IMR-90 (cell line): ENCODE measurements at regions not wholly inside any gene's neighbourhood (a gene's known extent, or its start where the extent isn't known, plus 50 kb on each side); places are given as distances from the start of the nearest gene placed in this dataset.

Source experiments
- ATAC-seq: fragments of 200-7000 bp; cut with Tn5 transposase; 2 replicates; pipeline ENCODE4 v1.9.1; 2020; ENCODE audit warnings: low read depth, mild to moderate bottlenecking, moderate library complexity
- BruUV-seq: library from RNA; stranded (reverse); fragments of 400-500 nt; replicated peaks from 2 replicates; lab custom pipeline; 2021; lab: Mats Ljungman, UMichigan
- CTCF ChIA-PET: fragments of 300-600 bp; formaldehyde crosslinking; extraction: SDS; loops from one replicate; lab custom pipeline; 2021; ENCODE audit warnings: antibody characterized with exemption; lab: Yijun Ruan, JAX
- POLR2A ChIA-PET: fragments of 300-600 bp; sonication (Branson Sonifier 250); formaldehyde crosslinking; loops from one replicate; lab custom pipeline; 2022; ENCODE audit warnings: antibody characterized with exemption; ENCODE audit not compliant: unreplicated experiment; lab: Charles Lee
- DNase-seq: peaks from one replicate; pipeline ENCODE4 v3.0.0; 2013
- H2AFZ ChIP-seq: replicated peaks from 2 replicates; pipeline ENCODE3; 2013; ENCODE audit warnings: low read length, mild to moderate bottlenecking; ENCODE audit not compliant: poor library complexity
- H2AK5ac ChIP-seq: 2 replicates; pipeline ENCODE4 v1.6.1; 2013; ENCODE audit warnings: low read depth, low read length, inconsistent platforms
- H2AK9ac ChIP-seq: replicated peaks from 2 replicates; pipeline ENCODE3; 2013; ENCODE audit warnings: mild to moderate bottlenecking, low read depth, low read length, moderate library complexity; ENCODE audit not compliant: poor library complexity
- H2BK120ac ChIP-seq: 2 replicates; pipeline ENCODE4 v1.6.1; 2013; ENCODE audit warnings: low read depth, low read length, inconsistent platforms
- H2BK15ac ChIP-seq: 3 replicates; pipeline ENCODE4 v1.6.1; 2013; ENCODE audit warnings: low read depth, low read length, inconsistent platforms
- H2BK20ac ChIP-seq: 2 replicates; pipeline ENCODE4 v1.6.1; 2013; ENCODE audit warnings: low read depth, mild to moderate bottlenecking, inconsistent platforms, low read length, moderate library complexity
- H2BK5ac ChIP-seq: 2 replicates; pipeline ENCODE4 v1.6.1; 2013; ENCODE audit warnings: mild to moderate bottlenecking, low read depth, low read length, inconsistent platforms; ENCODE audit not compliant: poor library complexity, severe bottlenecking
- H3K14ac ChIP-seq: replicated peaks from 2 replicates; pipeline ENCODE4 v1.6.1; 2013; ENCODE audit warnings: low read depth, low read length, inconsistent platforms
- H3K18ac ChIP-seq: 2 replicates; pipeline ENCODE4 v1.6.1; 2013; ENCODE audit warnings: low read depth, low read length, control low read depth
- H3K23ac ChIP-seq: 2 replicates; pipeline ENCODE4 v1.6.1; 2013; ENCODE audit warnings: low read depth, low read length, inconsistent platforms
- H3K27ac ChIP-seq: 2 replicates; pipeline ENCODE4 v1.5.1; 2013; ENCODE audit warnings: mild to moderate bottlenecking, control low read depth, low read length; ENCODE audit not compliant: insufficient read depth
- H3K27me3 ChIP-seq: 2 replicates; pipeline ENCODE4 v1.6.1; 2013; ENCODE audit warnings: low read length; ENCODE audit not compliant: control insufficient read depth, insufficient read depth
- H3K36me3 ChIP-seq: 2 replicates; pipeline ENCODE4 v1.6.1; 2013; ENCODE audit warnings: low read length, mixed read lengths; ENCODE audit not compliant: control insufficient read depth, insufficient read depth
- H3K4ac ChIP-seq: 2 replicates; pipeline ENCODE4 v1.6.1; 2013; ENCODE audit warnings: low read depth, low read length, inconsistent platforms
- H3K4me1 ChIP-seq: 2 replicates; pipeline ENCODE4 v1.6.1; 2013; ENCODE audit warnings: low read length, mixed read lengths; ENCODE audit not compliant: control insufficient read depth, insufficient read depth
- H3K4me2 ChIP-seq: 2 replicates; pipeline ENCODE4 v1.6.1; 2013; ENCODE audit warnings: low read depth, mild to moderate bottlenecking, control low read depth, low read length, moderate library complexity
- H3K4me3 ChIP-seq: 2 replicates; pipeline ENCODE4 v1.5.1; 2013; ENCODE audit warnings: low read depth, mild to moderate bottlenecking, control low read depth, low read length, moderate library complexity; ENCODE audit not compliant: insufficient read depth
- H3K56ac ChIP-seq: 2 replicates; pipeline ENCODE4 v1.6.1; 2013; ENCODE audit warnings: low read length, inconsistent platforms; ENCODE audit not compliant: insufficient read depth; ENCODE audit errors: extremely low read depth
- H3K79me1 ChIP-seq, 2 experiments: 2 replicates each; pipeline ENCODE4 v1.6.1; 2013; ENCODE audit warnings: low read length in 2 of 2, inconsistent platforms in 1 of 2, low read depth in 1 of 2
- H3K9ac ChIP-seq: 2 replicates; pipeline ENCODE4 v1.6.1; 2013; ENCODE audit warnings: low read depth, low read length, control low read depth
- H3K9me1 ChIP-seq: 2 replicates; pipeline ENCODE4 v1.6.1; 2013; ENCODE audit warnings: low read length, inconsistent platforms; ENCODE audit not compliant: insufficient read depth
- H3K9me3 ChIP-seq: 2 replicates; pipeline ENCODE4 v1.6.1; 2013; ENCODE audit warnings: low read length; ENCODE audit not compliant: control insufficient read depth, insufficient read depth
- H4K20me1 ChIP-seq: 2 replicates; pipeline ENCODE4 v1.6.1; 2013; ENCODE audit warnings: low read length, inconsistent platforms; ENCODE audit not compliant: insufficient read depth
- H4K5ac ChIP-seq: 2 replicates; pipeline ENCODE4 v1.6.1; 2013; ENCODE audit warnings: mild to moderate bottlenecking, low read depth, low read length, control low read depth
- H4K8ac ChIP-seq, 2 experiments: 2 replicates each; pipeline ENCODE4 v1.6.1; 2013; ENCODE audit warnings: low read depth in 2 of 2, low read length in 2 of 2, control low read depth in 1 of 2, inconsistent platforms in 1 of 2
- H4K91ac ChIP-seq: 2 replicates; pipeline ENCODE4 v1.6.1; 2013; ENCODE audit warnings: low read depth, low read length, inconsistent platforms; ENCODE audit not compliant: insufficient read depth
- BHLHE40 ChIP-seq: fragments of 150-350 bp; IDR thresholded peaks from 2 replicates; pipeline ENCODE4 v1.6.1; 2016; ENCODE audit warnings: mild to moderate bottlenecking, low read depth, low read length
- CEBPB ChIP-seq: IDR thresholded peaks from 2 replicates; pipeline ENCODE4 v1.6.1; 2012; ENCODE audit warnings: low read depth, low read length, improper control_type of control experiment
- CHD1 ChIP-seq: IDR thresholded peaks from 2 replicates; pipeline ENCODE4 v1.6.1; 2012; ENCODE audit warnings: low read depth, low read length, improper control_type of control experiment
- ELK1 ChIP-seq: fragments of 150-350 bp; IDR thresholded peaks from 2 replicates; pipeline ENCODE4 v1.6.1; 2016; ENCODE audit warnings: low read depth, mild to moderate bottlenecking, low read length, moderate library complexity, borderline replicate concordance
- FOS ChIP-seq: fragments of 150-350 bp; IDR thresholded peaks from 2 replicates; pipeline ENCODE4 v1.6.1; 2016; ENCODE audit warnings: low read depth, low read length
- MAFK ChIP-seq: IDR thresholded peaks from 2 replicates; pipeline ENCODE4 v1.6.1; 2012; ENCODE audit warnings: low read depth, low read length, improper control_type of control experiment
- MAZ ChIP-seq: IDR thresholded peaks from 2 replicates; pipeline ENCODE4 v1.6.1; 2012; ENCODE audit warnings: low read depth, mild to moderate bottlenecking, low read length, improper control_type of control experiment, moderate library complexity, borderline replicate concordance
- MXI1 ChIP-seq: IDR thresholded peaks from 2 replicates; pipeline ENCODE4 v1.6.1; 2012; ENCODE audit warnings: low read depth, mild to moderate bottlenecking, low read length, moderate library complexity, borderline replicate concordance
- NFE2L2 ChIP-seq: fragments of 150-350 bp; IDR thresholded peaks from 2 replicates; pipeline ENCODE4 v1.6.1; 2016; ENCODE audit warnings: low read depth, mild to moderate bottlenecking, low read length
- POLR2A ChIP-seq: IDR thresholded peaks from 2 replicates; pipeline ENCODE4 v1.6.1; 2012; ENCODE audit warnings: mild to moderate bottlenecking, low read depth, low read length
- RAD21 ChIP-seq: IDR thresholded peaks from 2 replicates; pipeline ENCODE4 v1.6.1; 2012; ENCODE audit warnings: low read length, improper control_type of control experiment
- RCOR1 ChIP-seq: IDR thresholded peaks from 2 replicates; pipeline ENCODE4 v1.6.1; 2012; ENCODE audit warnings: mild to moderate bottlenecking, low read length, improper control_type of control experiment; ENCODE audit not compliant: insufficient replicate concordance
- RFX5 ChIP-seq: IDR thresholded peaks from 2 replicates; pipeline ENCODE4 v1.8.0; 2012; ENCODE audit warnings: low read depth, mild to moderate bottlenecking, low read length, moderate library complexity
- SMC3 ChIP-seq: fragments of 150-350 bp; IDR thresholded peaks from 2 replicates; pipeline ENCODE4 v1.6.1; 2016; ENCODE audit warnings: low read depth, mild to moderate bottlenecking, antibody characterized with exemption, low read length, moderate library complexity
- USF2 ChIP-seq: fragments of 150-350 bp; IDR thresholded peaks from 2 replicates; pipeline ENCODE4 v1.6.1; 2017; ENCODE audit warnings: mild to moderate bottlenecking, antibody characterized with exemption, low read length, low read depth
- WGBS, 2 experiments: methylation state at CpG; one replicate each; pipeline versions ENCODE4 v1.1.5 to v1.1.7; 2013; ENCODE audit warnings: missing lambda C conversion rate in 2 of 2; ENCODE audit not compliant: insufficient read length in 1 of 2; ENCODE audit errors: extremely low coverage in 2 of 2; 5-methylcytosine and 5-hydroxymethylcytosine counted together
- dilution Hi-C: fragments of 300-500 bp; cut with HindIII; formaldehyde crosslinking; loops from one replicate; pipeline ENCODE4 v1.14.3; 2018; ENCODE audit warnings: low sequenced_read_pairs; ENCODE audit not compliant: unreplicated experiment
- in situ Hi-C: fragments of 300-500 bp; cut with MboI; formaldehyde crosslinking; loops from 3 replicates; pipeline ENCODE4 v1.14.3; 2019; ENCODE audit warnings: low sequenced_read_pairs, inconsistent platforms, mixed read lengths
- intact Hi-C: fragments of 100-400 bp; cut with micrococcal nuclease; formaldehyde crosslinking; loops from 2 replicates; pipeline ENCODE4 v1.10.0; 2022
- TF ChIP-seq, protein P1 (sequence below): conservative IDR thresholded peaks from 2 replicates; pipeline ENCODE4 v1.5.1; 2012; ENCODE audit warnings: mild to moderate bottlenecking, low read depth, low read length, improper control_type of control experiment

- Histone ChIP-seq H2BK15ac (no peak overlapping the region), H3K9me1 (no peaks in the 10 kb centered on the region), H2BK120ac (no peak overlapping the region), H3K4me3 (no peak overlapping the region), H3K9ac (no peak overlapping the region), H2BK5ac (no peak overlapping the region), H3K4me2 (no peak overlapping the region), H3K4ac (no peak overlapping the region), H3K56ac (no peak overlapping the region), H2BK20ac (no peak overlapping the region), H3K27ac (no peak overlapping the region), H3K9me3 (no peaks in the 10 kb centered on the region), H4K8ac (no peak overlapping the region), H2AFZ (no peak overlapping the region), H3K14ac (no peak overlapping the region), H4K91ac (no peak overlapping the region), H3K18ac (no peak overlapping the region), H2AK5ac (no peak overlapping the region), H4K20me1 (no peaks in the 10 kb centered on the region; the same call in 1 of the 2 replicates), H2AK9ac (no peak overlapping the region), H3K4me1 (no peaks in the 10 kb centered on the region), H3K27me3 (no peaks in the 10 kb centered on the region), H4K5ac (no peak overlapping the region), H3K23ac (no peak overlapping the region), H3K79me1 (peaks cover 4% of the 10 kb centered on the region in 2 experiments; a peak in 3 of 4 replicates), H3K36me3 (no peaks in the 10 kb centered on the region)
- dilution Hi-C loops (no loop called here), intact Hi-C loops (no loop called here), in situ Hi-C loops (no loop called here)
- TF ChIP-seq FOS (no peak), BHLHE40 (no peak), MXI1 (no peak), NFE2L2 (no peak), USF2 (no peak), RCOR1 (no peak), CEBPB (no peak), ELK1 (no peak), MAZ (no peak), RAD21 (no peak), RFX5 (no peak), SMC3 (no peak), CHD1 (no peak), MAFK (no peak), POLR2A (no peak)
- TF ChIP-seq, protein P1, sequence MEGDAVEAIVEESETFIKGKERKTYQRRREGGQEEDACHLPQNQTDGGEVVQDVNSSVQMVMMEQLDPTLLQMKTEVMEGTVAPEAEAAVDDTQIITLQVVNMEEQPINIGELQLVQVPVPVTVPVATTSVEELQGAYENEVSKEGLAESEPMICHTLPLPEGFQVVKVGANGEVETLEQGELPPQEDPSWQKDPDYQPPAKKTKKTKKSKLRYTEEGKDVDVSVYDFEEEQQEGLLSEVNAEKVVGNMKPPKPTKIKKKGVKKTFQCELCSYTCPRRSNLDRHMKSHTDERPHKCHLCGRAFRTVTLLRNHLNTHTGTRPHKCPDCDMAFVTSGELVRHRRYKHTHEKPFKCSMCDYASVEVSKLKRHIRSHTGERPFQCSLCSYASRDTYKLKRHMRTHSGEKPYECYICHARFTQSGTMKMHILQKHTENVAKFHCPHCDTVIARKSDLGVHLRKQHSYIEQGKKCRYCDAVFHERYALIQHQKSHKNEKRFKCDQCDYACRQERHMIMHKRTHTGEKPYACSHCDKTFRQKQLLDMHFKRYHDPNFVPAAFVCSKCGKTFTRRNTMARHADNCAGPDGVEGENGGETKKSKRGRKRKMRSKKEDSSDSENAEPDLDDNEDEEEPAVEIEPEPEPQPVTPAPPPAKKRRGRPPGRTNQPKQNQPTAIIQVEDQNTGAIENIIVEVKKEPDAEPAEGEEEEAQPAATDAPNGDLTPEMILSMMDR: no peak
- BruUV-seq: no TSS peak
- WGBS, 2 experiments: no CpG with 5 or more reads among the region's 2 CpGs
- no peak for DNase-seq
- ChIA-PET CTCF (no interaction called here), POLR2A (no interaction called here)
- ATAC-seq: no peak
Observed at GRCh38 chr14:35231207-35231760, 60.9 kb upstream of the PSMA6 start.
